ENCODE measurements at regions not wholly inside any gene's neighbourhood (a gene's known extent, or its start where the extent isn't known, plus 50 kb on each side); places are given as distances from the start of the nearest gene placed in this dataset.

DNA sequence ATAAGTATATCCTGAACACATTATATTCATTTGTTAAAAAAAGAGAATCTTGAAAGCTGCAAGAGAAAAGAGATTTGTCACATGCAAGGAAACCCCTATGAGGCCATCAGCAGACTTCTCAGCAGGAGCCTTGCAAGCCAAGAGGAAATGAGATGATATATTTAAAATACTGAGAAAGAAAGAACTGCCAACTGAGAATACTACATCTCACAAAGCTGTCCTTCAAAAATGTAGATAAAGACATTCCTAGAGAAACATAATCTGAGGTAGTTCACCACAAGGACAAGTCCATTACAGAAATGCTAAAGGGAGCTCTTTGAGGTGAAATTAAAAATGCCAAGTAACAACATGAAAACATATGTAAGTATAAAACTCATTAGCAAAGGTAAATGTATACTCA lies 224.4 kb upstream of the MBL2 start:
- Mint-ChIP-seq H3K9me3 (ENCODE audit: unreplicated experiment) (no peaks in the 10 kb centered on the region), H3K27ac (ENCODE audit: unreplicated experiment) (no peak overlapping the region), H3K4me1 (ENCODE audit: low read depth, unreplicated experiment) (no peaks in the 10 kb centered on the region), H3K27me3 (ENCODE audit: unreplicated experiment) (no peaks in the 10 kb centered on the region), H3K4me3 (ENCODE audit: unreplicated experiment) (no peak overlapping the region), H3K36me3 (ENCODE audit: unreplicated experiment) (no peaks in the 10 kb centered on the region)
- DNase-seq = no peak
- TF ChIP-seq, protein P1, sequence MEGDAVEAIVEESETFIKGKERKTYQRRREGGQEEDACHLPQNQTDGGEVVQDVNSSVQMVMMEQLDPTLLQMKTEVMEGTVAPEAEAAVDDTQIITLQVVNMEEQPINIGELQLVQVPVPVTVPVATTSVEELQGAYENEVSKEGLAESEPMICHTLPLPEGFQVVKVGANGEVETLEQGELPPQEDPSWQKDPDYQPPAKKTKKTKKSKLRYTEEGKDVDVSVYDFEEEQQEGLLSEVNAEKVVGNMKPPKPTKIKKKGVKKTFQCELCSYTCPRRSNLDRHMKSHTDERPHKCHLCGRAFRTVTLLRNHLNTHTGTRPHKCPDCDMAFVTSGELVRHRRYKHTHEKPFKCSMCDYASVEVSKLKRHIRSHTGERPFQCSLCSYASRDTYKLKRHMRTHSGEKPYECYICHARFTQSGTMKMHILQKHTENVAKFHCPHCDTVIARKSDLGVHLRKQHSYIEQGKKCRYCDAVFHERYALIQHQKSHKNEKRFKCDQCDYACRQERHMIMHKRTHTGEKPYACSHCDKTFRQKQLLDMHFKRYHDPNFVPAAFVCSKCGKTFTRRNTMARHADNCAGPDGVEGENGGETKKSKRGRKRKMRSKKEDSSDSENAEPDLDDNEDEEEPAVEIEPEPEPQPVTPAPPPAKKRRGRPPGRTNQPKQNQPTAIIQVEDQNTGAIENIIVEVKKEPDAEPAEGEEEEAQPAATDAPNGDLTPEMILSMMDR (IDR thresholded peaks at IDR 0.05; ENCODE audit: partially characterized antibody, unreplicated experiment) = no peak

DNA sequence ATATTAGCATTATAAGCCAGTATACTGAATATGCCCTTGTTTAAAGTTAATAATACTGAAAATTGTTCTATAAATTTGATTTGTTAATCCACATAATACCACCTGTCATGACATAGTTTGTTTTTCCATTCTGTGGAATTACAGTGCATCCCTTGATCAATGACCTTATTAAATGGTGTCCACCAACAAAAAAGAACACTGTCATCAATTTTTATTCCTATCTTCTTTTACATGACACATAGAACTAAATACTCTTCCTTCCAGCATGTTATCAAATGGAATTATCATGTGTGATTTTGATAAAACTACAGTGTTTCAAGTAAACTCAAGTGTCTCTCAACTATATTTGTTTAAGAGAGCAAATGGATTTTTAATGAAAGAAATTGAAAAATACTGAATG lies 221.8 kb upstream of the MBL2 start:
- Mint-ChIP-seq H3K36me3 (ENCODE audit: unreplicated experiment) (no peaks in the 10 kb centered on the region), H3K27me3 (ENCODE audit: unreplicated experiment) (no peaks in the 10 kb centered on the region), H3K27ac (ENCODE audit: unreplicated experiment) (no peak overlapping the region), H3K4me1 (ENCODE audit: low read depth, unreplicated experiment) (no peaks in the 10 kb centered on the region), H3K9me3 (ENCODE audit: unreplicated experiment) (no peaks in the 10 kb centered on the region), H3K4me3 (ENCODE audit: unreplicated experiment) (no peak overlapping the region)
- no peak for DNase-seq
- TF ChIP-seq, protein P1 (IDR thresholded peaks at IDR 0.05; ENCODE audit: partially characterized antibody, unreplicated experiment) = no peak

DNA sequence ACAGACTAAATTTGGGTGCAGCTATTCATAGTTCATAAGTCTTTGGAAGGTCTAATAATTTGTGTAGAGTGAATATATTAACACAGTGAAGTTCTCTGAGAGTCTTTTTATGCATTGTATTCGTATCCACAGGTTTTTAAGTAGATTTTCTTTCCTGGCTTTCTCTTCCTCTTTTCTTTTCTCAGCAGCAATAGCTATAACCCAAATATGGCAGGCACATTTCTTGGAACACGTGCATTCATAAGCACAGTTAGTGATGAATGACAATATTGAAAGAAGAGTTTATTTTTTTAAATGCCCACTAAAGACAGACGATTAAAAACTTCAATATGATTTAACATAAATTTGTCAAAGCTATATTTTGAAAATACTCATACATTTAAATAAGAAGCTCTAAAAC lies 220.5 kb upstream of the MBL2 start:
- no peaks in the 10 kb centered on the region for H3K36me3 Mint-ChIP-seq (ENCODE audit: unreplicated experiment)
- H3K4me3 Mint-ChIP-seq (ENCODE audit: unreplicated experiment) = no peak overlapping the region
- H3K4me1 Mint-ChIP-seq (ENCODE audit: low read depth, unreplicated experiment) = no peaks in the 10 kb centered on the region
- TF ChIP-seq, protein P1 (IDR thresholded peaks at IDR 0.05; ENCODE audit: partially characterized antibody, unreplicated experiment) = no peak
- H3K27ac Mint-ChIP-seq (ENCODE audit: unreplicated experiment) = no peak overlapping the region
- no peak for DNase-seq
- no peaks in the 10 kb centered on the region for H3K9me3 Mint-ChIP-seq (ENCODE audit: unreplicated experiment)
- H3K27me3 Mint-ChIP-seq (ENCODE audit: unreplicated experiment) = no peaks in the 10 kb centered on the region

DNA sequence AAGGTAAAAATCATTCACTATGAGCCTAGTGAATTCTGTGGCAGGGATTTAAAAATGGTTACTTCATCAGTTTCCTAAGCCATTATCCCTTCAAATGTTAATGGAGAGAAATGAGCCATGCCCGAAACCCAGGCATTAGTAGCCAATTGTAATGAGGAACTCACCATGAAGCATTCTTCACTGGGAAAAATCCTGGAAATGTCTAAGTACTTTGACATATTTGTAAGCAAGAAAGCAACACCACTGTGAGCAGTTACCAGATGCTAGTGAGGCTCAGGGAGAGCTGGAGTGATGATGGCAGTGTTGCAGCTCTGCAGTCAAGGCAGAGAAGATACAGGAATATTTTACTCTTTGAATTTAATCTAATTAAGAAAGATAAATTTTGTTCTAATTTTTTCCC lies 220.0 kb upstream of the MBL2 start:
- Mint-ChIP-seq H3K27me3 (ENCODE audit: unreplicated experiment) (no peaks in the 10 kb centered on the region), H3K9me3 (ENCODE audit: unreplicated experiment) (no peaks in the 10 kb centered on the region), H3K36me3 (ENCODE audit: unreplicated experiment) (no peaks in the 10 kb centered on the region), H3K4me1 (ENCODE audit: low read depth, unreplicated experiment) (no peaks in the 10 kb centered on the region), H3K4me3 (ENCODE audit: unreplicated experiment) (no peak overlapping the region), H3K27ac (ENCODE audit: unreplicated experiment) (no peak overlapping the region)
- TF ChIP-seq, protein P1 (IDR thresholded peaks at IDR 0.05; ENCODE audit: partially characterized antibody, unreplicated experiment) = no peak
- no peak for DNase-seq

DNA sequence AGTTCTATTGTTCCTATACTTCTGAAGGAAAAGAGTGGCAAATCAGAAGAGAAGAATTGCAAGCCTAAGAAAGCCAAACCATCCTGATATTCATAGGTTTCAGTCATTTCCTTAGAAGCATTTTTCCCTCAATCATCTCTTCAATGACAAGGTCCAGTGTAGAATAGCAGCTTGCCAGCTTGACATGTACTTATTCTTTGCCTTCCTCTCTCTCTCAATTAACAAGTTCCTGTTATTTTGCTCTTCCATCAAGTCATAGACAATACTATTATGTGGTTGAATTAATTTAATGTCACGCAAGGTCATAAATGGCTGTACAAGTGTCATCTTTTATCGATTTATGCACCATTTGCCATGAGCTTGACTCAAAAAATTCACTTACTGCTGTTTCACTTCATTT lies 216.3 kb upstream of the MBL2 start:
- Mint-ChIP-seq H3K27me3 (ENCODE audit: unreplicated experiment) (no peaks in the 10 kb centered on the region), H3K27ac (ENCODE audit: unreplicated experiment) (no peak overlapping the region), H3K36me3 (ENCODE audit: unreplicated experiment) (no peaks in the 10 kb centered on the region), H3K4me3 (ENCODE audit: unreplicated experiment) (no peak overlapping the region), H3K9me3 (ENCODE audit: unreplicated experiment) (no peaks in the 10 kb centered on the region), H3K4me1 (ENCODE audit: low read depth, unreplicated experiment) (no peaks in the 10 kb centered on the region)
- DNase-seq = no peak
- TF ChIP-seq, protein P1 (IDR thresholded peaks at IDR 0.05; ENCODE audit: partially characterized antibody, unreplicated experiment) = no peak
